ENCODE measurements at regions not wholly inside any gene's neighbourhood (a gene's known extent, or its start where the extent isn't known, plus 50 kb on each side); places are given as distances from the start of the nearest gene placed in this dataset.

DNA sequence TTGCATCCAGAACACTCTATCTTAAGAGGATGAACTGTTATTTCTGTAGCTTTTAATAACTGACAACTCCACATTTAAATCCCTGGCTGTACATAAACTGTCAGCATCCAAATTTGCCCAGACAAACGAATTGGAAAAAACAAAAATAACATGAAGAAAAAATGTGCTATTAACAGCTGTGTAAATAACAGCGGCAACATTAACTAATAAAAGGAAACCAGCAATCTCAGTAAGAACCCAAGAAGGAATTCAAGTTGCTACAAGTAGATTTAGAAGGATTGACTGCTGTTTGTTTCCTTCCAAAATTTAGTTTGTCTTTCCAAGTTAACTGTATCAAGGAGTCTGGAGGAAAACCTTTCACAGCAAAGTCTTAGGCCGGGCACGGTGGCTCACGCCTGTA, 550.6 kb upstream of the MDFIC2 start:
- H3K4me1 ChIP-seq (ENCODE audit: control insufficient read depth, low read length): no peaks in the 10 kb centered on the region
- no peaks in the 10 kb centered on the region for H3K9me3 ChIP-seq (ENCODE audit: control insufficient read depth, insufficient read depth, low read length)
- no peak overlapping the region for H3K4me2 ChIP-seq (ENCODE audit: low read length)
- no peak overlapping the region for H3K27ac ChIP-seq (ENCODE audit: low read depth, low read length)
- no peaks in the 10 kb centered on the region for H3F3A ChIP-seq (ENCODE audit: control insufficient read depth, insufficient read depth)
- no peaks in the 10 kb centered on the region for H3K79me2 ChIP-seq (ENCODE audit: control insufficient read depth, low read length)
- no peaks in the 10 kb centered on the region for H3K9me2 ChIP-seq (replicated peaks; ENCODE audit: control insufficient read depth, low read length)
- TF ChIP-seq, protein P1, sequence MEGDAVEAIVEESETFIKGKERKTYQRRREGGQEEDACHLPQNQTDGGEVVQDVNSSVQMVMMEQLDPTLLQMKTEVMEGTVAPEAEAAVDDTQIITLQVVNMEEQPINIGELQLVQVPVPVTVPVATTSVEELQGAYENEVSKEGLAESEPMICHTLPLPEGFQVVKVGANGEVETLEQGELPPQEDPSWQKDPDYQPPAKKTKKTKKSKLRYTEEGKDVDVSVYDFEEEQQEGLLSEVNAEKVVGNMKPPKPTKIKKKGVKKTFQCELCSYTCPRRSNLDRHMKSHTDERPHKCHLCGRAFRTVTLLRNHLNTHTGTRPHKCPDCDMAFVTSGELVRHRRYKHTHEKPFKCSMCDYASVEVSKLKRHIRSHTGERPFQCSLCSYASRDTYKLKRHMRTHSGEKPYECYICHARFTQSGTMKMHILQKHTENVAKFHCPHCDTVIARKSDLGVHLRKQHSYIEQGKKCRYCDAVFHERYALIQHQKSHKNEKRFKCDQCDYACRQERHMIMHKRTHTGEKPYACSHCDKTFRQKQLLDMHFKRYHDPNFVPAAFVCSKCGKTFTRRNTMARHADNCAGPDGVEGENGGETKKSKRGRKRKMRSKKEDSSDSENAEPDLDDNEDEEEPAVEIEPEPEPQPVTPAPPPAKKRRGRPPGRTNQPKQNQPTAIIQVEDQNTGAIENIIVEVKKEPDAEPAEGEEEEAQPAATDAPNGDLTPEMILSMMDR (IDR thresholded peaks at IDR 0.05; ENCODE audit: low read depth, low read length, poor library complexity, severe bottlenecking): no peak
- H3K27me3 ChIP-seq (ENCODE audit: control insufficient read depth, low read length): no peaks in the 10 kb centered on the region
- H3K36me3 ChIP-seq (ENCODE audit: control insufficient read depth, low read length): no peaks in the 10 kb centered on the region
- H4K20me1 ChIP-seq (ENCODE audit: control insufficient read depth, insufficient read depth, low read depth, low read length): no peaks in the 10 kb centered on the region
- no peak overlapping the region for H3K4me3 ChIP-seq (ENCODE audit: low read length)

GRCh38 chr3:70861855-70862254, 549.4 kb upstream of the MDFIC2 start:
- Histone ChIP-seq H3K4me1 (ENCODE audit: control insufficient read depth, low read length) (no peaks in the 10 kb centered on the region), H3K9me2 (replicated peaks; ENCODE audit: control insufficient read depth, low read length) (no peaks in the 10 kb centered on the region), H3K4me2 (ENCODE audit: low read length) (no peak overlapping the region), H4K20me1 (ENCODE audit: control insufficient read depth, insufficient read depth, low read depth, low read length) (no peaks in the 10 kb centered on the region), H3K36me3 (ENCODE audit: control insufficient read depth, low read length) (no peaks in the 10 kb centered on the region), H3K27me3 (ENCODE audit: control insufficient read depth, low read length) (no peaks in the 10 kb centered on the region), H3K4me3 (ENCODE audit: low read length) (no peak overlapping the region), H3F3A (ENCODE audit: control insufficient read depth, insufficient read depth) (no peaks in the 10 kb centered on the region), H3K79me2 (ENCODE audit: control insufficient read depth, low read length) (no peaks in the 10 kb centered on the region), H3K9me3 (ENCODE audit: control insufficient read depth, insufficient read depth, low read length) (no peaks in the 10 kb centered on the region), H3K27ac (ENCODE audit: low read depth, low read length) (no peak overlapping the region)
- no peak for TF ChIP-seq EZH2phosphoT487 (IDR thresholded peaks at IDR 0.05; ENCODE audit: borderline replicate concordance, low read length)

GRCh38 chr3:70861234-70861633, 548.8 kb upstream of the MDFIC2 start:
- H3K27ac ChIP-seq (ENCODE audit: low read depth, low read length): no peak overlapping the region
- no peak overlapping the region for H3K4me2 ChIP-seq (ENCODE audit: low read length)
- H3K27me3 ChIP-seq (ENCODE audit: control insufficient read depth, low read length): peaks cover 1% of the 10 kb centered on the region; the same call in 1 of the 2 replicates
- H4K20me1 ChIP-seq (ENCODE audit: control insufficient read depth, insufficient read depth, low read depth, low read length): no peaks in the 10 kb centered on the region
- TF ChIP-seq, protein P1 (IDR thresholded peaks at IDR 0.05; ENCODE audit: low read depth, low read length, poor library complexity, severe bottlenecking): no peak
- no peak for TF ChIP-seq EZH2phosphoT487 (IDR thresholded peaks at IDR 0.05; ENCODE audit: borderline replicate concordance, low read length)
- H3K4me3 ChIP-seq (ENCODE audit: low read length): no peak overlapping the region
- no peaks in the 10 kb centered on the region for H3K79me2 ChIP-seq (ENCODE audit: control insufficient read depth, low read length)
- no peaks in the 10 kb centered on the region for H3K4me1 ChIP-seq (ENCODE audit: control insufficient read depth, low read length)
- H3K36me3 ChIP-seq (ENCODE audit: control insufficient read depth, low read length): no peaks in the 10 kb centered on the region
- H3F3A ChIP-seq (ENCODE audit: control insufficient read depth, insufficient read depth): no peaks in the 10 kb centered on the region
- no peaks in the 10 kb centered on the region for H3K9me3 ChIP-seq (ENCODE audit: control insufficient read depth, insufficient read depth, low read length)
- H3K9me2 ChIP-seq (replicated peaks; ENCODE audit: control insufficient read depth, low read length): no peaks in the 10 kb centered on the region

GRCh38 chr3:70857916-70858315, 545.5 kb upstream of the MDFIC2 start:
- peaks cover 4% of the 10 kb centered on the region; the same call in 1 of the 2 replicates for H3K27me3 ChIP-seq (ENCODE audit: control insufficient read depth, low read length)
- H3K9me3 ChIP-seq (ENCODE audit: control insufficient read depth, insufficient read depth, low read length): no peaks in the 10 kb centered on the region
- no peaks in the 10 kb centered on the region for H3K4me1 ChIP-seq (ENCODE audit: control insufficient read depth, low read length)
- H3K36me3 ChIP-seq (ENCODE audit: control insufficient read depth, low read length): no peaks in the 10 kb centered on the region
- no peaks in the 10 kb centered on the region for H3K79me2 ChIP-seq (ENCODE audit: control insufficient read depth, low read length)
- H3F3A ChIP-seq (ENCODE audit: control insufficient read depth, insufficient read depth): no peaks in the 10 kb centered on the region
- H3K4me2 ChIP-seq (ENCODE audit: low read length): no peak overlapping the region
- H4K20me1 ChIP-seq (ENCODE audit: control insufficient read depth, insufficient read depth, low read depth, low read length): no peaks in the 10 kb centered on the region
- no peak overlapping the region for H3K4me3 ChIP-seq (ENCODE audit: low read length)
- TF ChIP-seq, protein P1 (IDR thresholded peaks at IDR 0.05; ENCODE audit: low read depth, low read length, poor library complexity, severe bottlenecking): no peak
- no peak for TF ChIP-seq EZH2phosphoT487 (IDR thresholded peaks at IDR 0.05; ENCODE audit: borderline replicate concordance, low read length)
- no peak overlapping the region for H3K27ac ChIP-seq (ENCODE audit: low read depth, low read length)
- H3K9me2 ChIP-seq (replicated peaks; ENCODE audit: control insufficient read depth, low read length): no peaks in the 10 kb centered on the region

Measured in DOHH2 (cell line).